ENCODE measurements at regions not wholly inside any gene's neighbourhood (a gene's known extent, or its start where the extent isn't known, plus 50 kb on each side); places are given as distances from the start of the nearest gene placed in this dataset.

GRCh38 chr17:72068643-72069042, 52.2 kb upstream of the SOX9 start:
- intact Hi-C loops (cut with DNase I; ENCODE audit: low total_unique reads) = no loop called here

GRCh38 chr17:72069586-72070202, 51.1 kb upstream of the SOX9 start:
- intact Hi-C loops (cut with DNase I; ENCODE audit: low total_unique reads) = no loop called here
- DNase-seq = no peak
- Histone ChIP-seq H3K4me3 (no peak overlapping the region), H3K27ac (no peak overlapping the region), H3K9me3 (no peaks in the 10 kb centered on the region), H3K4me1 (no peaks in the 10 kb centered on the region), H3K36me3 (no peaks in the 10 kb centered on the region), H3K27me3 (no peaks in the 10 kb centered on the region)
- WGBS, 5 donors = 44 to 68% (median 61%) methylated on average over 2 of the region's 2 CpGs
- TF ChIP-seq POLR2A (IDR thresholded peaks at IDR 0.05) (no peak), POLR2AphosphoS5 (IDR thresholded peaks at IDR 0.05) (no peak), CTCF (IDR thresholded peaks at IDR 0.05) (no peak), EP300 (IDR thresholded peaks at IDR 0.05) (no peak)

More at GRCh38 chr17:72068643-72069042, 52.2 kb upstream of the SOX9 start:
- no peaks in the 10 kb centered on the region for H3K9me3 ChIP-seq
- DNase-seq = no peak
- no peaks in the 10 kb centered on the region for H3K36me3 ChIP-seq
- H3K4me3 ChIP-seq = no peak overlapping the region
- TF ChIP-seq EP300 (IDR thresholded peaks at IDR 0.05) (no peak), POLR2A (IDR thresholded peaks at IDR 0.05) (no peak), CTCF (IDR thresholded peaks at IDR 0.05) (no peak), POLR2AphosphoS5 (IDR thresholded peaks at IDR 0.05) (no peak)
- H3K4me1 ChIP-seq = no peaks in the 10 kb centered on the region
- 53 to 64% (median 62%) methylated on average over 1 of the region's 1 CpG for WGBS, 5 donors
- no peak overlapping the region for H3K27ac ChIP-seq
- H3K27me3 ChIP-seq = no peaks in the 10 kb centered on the region

Small RNA genes in the stretch of these regions (small RNA-seq; reads per million reads assigned to genes)
- gene RNU7-155P = 0 reads per million in 4 donors

Data from stomach (tissue), 8 donors.